K562 (cell line): ENCODE measurements at regions not wholly inside any gene's neighbourhood (a gene's known extent, or its start where the extent isn't known, plus 50 kb on each side); places are given as distances from the start of the nearest gene placed in this dataset.

ENCODE experiments used
- ATAC-seq: fragments of 200-7000 bp; cut with Tn5 transposase; 3 replicates; pipeline ENCODE4 v1.9.1; 2020; ENCODE audit warnings: moderate library complexity
- BruUV-seq: library from RNA; stranded (reverse); fragments of 400-500 nt; replicated peaks from 2 replicates; lab custom pipeline; 2021; lab: Mats Ljungman, UMichigan
- CTCF ChIA-PET: fragments of 300-600 bp; formaldehyde crosslinking; extraction: SDS; loops from one replicate; lab custom pipeline; 2021; ENCODE audit warnings: low intra/inter-chr PET ratio; lab: Yijun Ruan, JAX
- POLR2A ChIA-PET: fragments of 300-600, 350-650 bp; sonication (Branson Sonifier 250); formaldehyde crosslinking; extraction: SDS; loops from one replicate; lab custom pipeline; 2021; ENCODE audit warnings: antibody characterized with exemption, inconsistent platforms; lab: Yijun Ruan, JAX
- DNase-seq, 4 experiments: peaks; one replicate each; pipeline versions ENCODE4 v3.0.0 to v3.0.0-alpha.2; 2011 to 2018; ENCODE audit warnings: low spot score in 3 of 4, mixed read lengths in 3 of 4; ENCODE audit errors: extremely low read depth in 1 of 4
- FAIRE-seq: peaks from 2 replicates; lab custom pipeline; 2011; peaks lifted over from hg19 to GRCh38; lab: Jason Lieb, UNC
- H2AFZ ChIP-seq: 2 replicates; pipeline ENCODE4 v1.6.0; 2011; ENCODE audit warnings: low read depth, low read length, control low read depth, inconsistent platforms
- H3K27ac ChIP-seq: fragments of 200-600 bp; 3 replicates; pipeline ENCODE4 v1.8.0; 2011; ENCODE audit warnings: low read depth, mild to moderate bottlenecking, control low read depth, inconsistent platforms, low read length, moderate library complexity, mixed read lengths; ENCODE audit errors: extremely low read depth
- H3K27me3 ChIP-seq, 2 experiments: fragments of 300-600 bp in 1 of 2; 2 replicates in 1 of 2; 3 replicates in 1 of 2; pipeline versions ENCODE4 v1.6.0 to v1.8.0; 2011; ENCODE audit warnings: inconsistent platforms in 2 of 2, low read length in 2 of 2, mild to moderate bottlenecking in 1 of 2, mixed read lengths in 1 of 2, moderate library complexity in 1 of 2; ENCODE audit not compliant: control insufficient read depth in 2 of 2, insufficient read depth in 2 of 2
- H3K36me3 ChIP-seq: fragments of 300-600 bp; 3 replicates; pipeline ENCODE4 v1.8.0; 2011; ENCODE audit warnings: mild to moderate bottlenecking, low read length, inconsistent platforms; ENCODE audit not compliant: control insufficient read depth, insufficient read depth
- H3K4me1 ChIP-seq, 2 experiments: fragments of 200-600 bp in 1 of 2; replicated peaks in 1 of 2; 2 replicates in 1 of 2; 3 replicates in 1 of 2; pipeline versions ENCODE4 v1.5.1 to v1.8.0; 2011; ENCODE audit warnings: inconsistent platforms in 2 of 2, low read length in 2 of 2, mild to moderate bottlenecking in 1 of 2, mixed read lengths in 1 of 2, moderate library complexity in 1 of 2; ENCODE audit not compliant: control insufficient read depth in 2 of 2, insufficient read depth in 2 of 2
- H3K4me2 ChIP-seq: 2 replicates; pipeline ENCODE4 v1.6.1; 2011; ENCODE audit warnings: low read length, control low read depth, inconsistent platforms, mixed read lengths; ENCODE audit not compliant: insufficient read depth
- H3K4me3 ChIP-seq: fragments of 200-600 bp; sonication (generic), shearing (Covaris generic); 2 replicates; pipeline ENCODE4 v1.5.1; 2016; ENCODE audit warnings: control low read depth, inconsistent platforms
- H3K79me2 ChIP-seq: fragments of 200-600 bp; 3 replicates; pipeline ENCODE4 v1.8.0; 2011; ENCODE audit warnings: low read length, inconsistent platforms; ENCODE audit not compliant: control insufficient read depth, insufficient read depth
- H3K9ac ChIP-seq, 2 experiments: 2 replicates each; pipeline versions ENCODE4 v1.6.0 to v1.6.1; 2011; ENCODE audit warnings: low read depth in 2 of 2, low read length in 2 of 2, control low read depth in 1 of 2, inconsistent platforms in 1 of 2, mild to moderate bottlenecking in 1 of 2, mixed read lengths in 1 of 2; ENCODE audit not compliant: insufficient read depth in 1 of 2
- H3K9me1 ChIP-seq: one replicate; pipeline ENCODE4 v1.6.0; 2011; ENCODE audit warnings: inconsistent platforms, mild to moderate bottlenecking, low read length, moderate library complexity; ENCODE audit not compliant: control insufficient read depth, insufficient read depth
- H3K9me3 ChIP-seq: replicated peaks from 2 replicates; pipeline ENCODE4 v1.5.1; 2011; ENCODE audit warnings: low read depth, low read length, inconsistent platforms; ENCODE audit not compliant: control insufficient read depth, insufficient read depth
- H4K20me1 ChIP-seq: replicated peaks from 2 replicates; pipeline ENCODE4 v1.6.1; 2011; ENCODE audit warnings: low read length, inconsistent platforms, mixed read lengths; ENCODE audit not compliant: control insufficient read depth, insufficient read depth
- GATA2 ChIP-seq: sonication (generic); formaldehyde crosslinking; IDR thresholded peaks from 2 replicates; pipeline ENCODE4 v1.4.0; 2020; ENCODE audit warnings: mild to moderate bottlenecking, missing genetic modification reagents
- PCBP2 ChIP-seq: fragments of 200-400 bp; formaldehyde crosslinking; IDR thresholded peaks from 2 replicates; pipeline ENCODE4 v1.6.1; 2018; ENCODE audit warnings: low read length, low read depth, mild to moderate bottlenecking, moderate library complexity; ENCODE audit not compliant: poor library complexity, severe bottlenecking
- SFPQ ChIP-seq: fragments of 200-400 bp; formaldehyde crosslinking; IDR thresholded peaks from 2 replicates; pipeline ENCODE4 v1.6.1; 2017; ENCODE audit warnings: mild to moderate bottlenecking, low read depth, low read length, moderate library complexity
- SMC3 ChIP-seq: conservative IDR thresholded peaks from 2 replicates; pipeline ENCODE4 v1.6.1; 2011; ENCODE audit warnings: low read depth, low read length, improper control_type of control experiment; ENCODE audit not compliant: insufficient read depth
- TAF1 ChIP-seq: IDR thresholded peaks from 2 replicates; pipeline ENCODE4 v1.6.1; 2011; ENCODE audit warnings: mild to moderate bottlenecking, low read length, moderate library complexity; ENCODE audit not compliant: insufficient read depth, control insufficient read depth, severe bottlenecking; ENCODE audit errors: extremely low read depth
- ZKSCAN3 ChIP-seq: fragments of 250-450 bp; sonication (Bioruptor Pico); IDR thresholded peaks from 2 replicates; pipeline ENCODE4 v1.4.0; 2020
- ZNF280A ChIP-seq: fragments of 450-650 bp; IDR thresholded peaks from 2 replicates; pipeline ENCODE4 v1.6.1; 2018; ENCODE audit warnings: mild to moderate bottlenecking, low read depth; ENCODE audit not compliant: partially characterized antibody
- ZNF696 ChIP-seq: fragments of 250-450 bp; sonication (Bioruptor Pico); conservative IDR thresholded peaks from 2 replicates; pipeline ENCODE4 v1.4.0; 2020; ENCODE audit warnings: mild to moderate bottlenecking, moderate library complexity
- WGBS: fragments of 100-300 bp; shearing (Covaris generic); methylation state at CpG from one replicate; pipeline ENCODE4 v1.1.6; 2016; ENCODE audit warnings: low coverage, mixed read lengths; ENCODE audit not compliant: insufficient coverage; ENCODE audit errors: missing lambda C conversion rate; 5-methylcytosine and 5-hydroxymethylcytosine counted together
- in situ Hi-C: fragments of 300-500 bp; cut with MboI; formaldehyde crosslinking; loops from 4 replicates; pipeline ENCODE4 v1.15.0; 2018; ENCODE audit warnings: inconsistent platforms, mixed read lengths
- intact Hi-C: fragments of 100-400 bp; cut with micrococcal nuclease; formaldehyde crosslinking; loops from 2 replicates; pipeline ENCODE4 v1.14.2; 2022

GRCh38 chr12:126349383-126349782 lies 1284.1 kb downstream of the AACS start:
- intact Hi-C loops = no loop called here
- no peaks in the 10 kb centered on the region for H3K79me2 ChIP-seq
- H2AFZ ChIP-seq = no peak overlapping the region
- no peak overlapping the region for H3K4me2 ChIP-seq
- no peak overlapping the region for H3K27ac ChIP-seq
- H3K9me1 ChIP-seq = no peaks in the 10 kb centered on the region
- H3K9me3 ChIP-seq = peaks cover 3% of the 10 kb centered on the region; the same call in 1 of the 2 replicates
- no peak for ATAC-seq
- 0% methylated on average over 5 of the region's 5 CpGs for WGBS
- H4K20me1 ChIP-seq = no peaks in the 10 kb centered on the region
- no TSS peak for BruUV-seq
- DNase-seq = no peak
- H3K4me1 ChIP-seq = no peaks in the 10 kb centered on the region
- CTCF ChIA-PET = no interaction called here
- FAIRE-seq = no peak
- in situ Hi-C loops = no loop called here
- TF ChIP-seq PCBP2 (no peak), TAF1 (no peak), GATA2 (CRISPR knock-in tag) (no peak), SFPQ (no peak), ZKSCAN3 (no peak), SMC3 (no peak), ZNF280A (no peak), ZNF696 (CRISPR knock-in tag) (no peak)
- no peak overlapping the region for H3K9ac ChIP-seq
- no peaks in the 10 kb centered on the region for H3K27me3 ChIP-seq
- no peak overlapping the region for H3K4me3 ChIP-seq
- POLR2A ChIA-PET = no interaction called here
- no peaks in the 10 kb centered on the region for H3K36me3 ChIP-seq
